Stomach (tissue), 4 donors: ENCODE measurements at regions not wholly inside any gene's neighbourhood (a gene's known extent, or its start where the extent isn't known, plus 50 kb on each side); places are given as distances from the start of the nearest gene placed in this dataset.

Experiments used
- CTCF ChIP-seq, 7 experiments: fragments of 450-650 bp in 4 of 7; fragments of 200-600 bp in 3 of 7; sonication (generic) in 3 of 7; IDR thresholded peaks; one replicate each; pipeline ENCODE4 v1.5.1; 2016 to 2019; ENCODE audit warnings: antibody characterized with exemption in 7 of 7, control low read depth in 2 of 7, mild to moderate bottlenecking in 1 of 7
- EP300 ChIP-seq: sonication (generic); formaldehyde crosslinking; IDR thresholded peaks from one replicate; pipeline ENCODE4 v1.6.1; 2017; ENCODE audit warnings: antibody characterized with exemption
- POLR2A ChIP-seq, 4 donors: fragments of 450-650 bp; IDR thresholded peaks; one replicate each; pipeline ENCODE4 v1.6.1; 2016; ENCODE audit warnings: antibody characterized with exemption in 4 of 4, control low read depth in 2 of 4, mild to moderate bottlenecking in 1 of 4, moderate library complexity in 1 of 4
- POLR2AphosphoS5 ChIP-seq, 3 donors: sonication (generic); formaldehyde crosslinking; IDR thresholded peaks; one replicate each; pipeline ENCODE4 v1.6.1; 2016; ENCODE audit warnings: antibody characterized with exemption in 3 of 3

- TF ChIP-seq CTCF (IDR thresholded peaks at IDR 0.05) (no peak), POLR2A (IDR thresholded peaks at IDR 0.05) (no peak), POLR2AphosphoS5 (IDR thresholded peaks at IDR 0.05) (no peak), EP300 (no peak)
These were observed 259.5 kb upstream of the FAM174A start for GRCh38 chr5:100275631-100276030.
